Hepatocyte (in vitro differentiated cells): ENCODE measurements at regions not wholly inside any gene's neighbourhood (a gene's known extent, or its start where the extent isn't known, plus 50 kb on each side); places are given as distances from the start of the nearest gene placed in this dataset.

ENCODE experiments used
- DNase-seq: peaks from one replicate; pipeline ENCODE4 v3.0.0-alpha.2; 2016; ENCODE audit warnings: low spot score
- H2AFZ ChIP-seq: fragments of 200-600 bp; sonication (generic); 2 replicates; pipeline ENCODE4 v1.6.0; 2016; ENCODE audit warnings: antibody characterized with exemption, mild to moderate bottlenecking
- H3K27ac ChIP-seq: fragments of 200-600 bp; sonication (generic); 2 replicates; pipeline ENCODE4 v1.5.1; 2016; ENCODE audit warnings: mild to moderate bottlenecking
- H3K27me3 ChIP-seq: fragments of 200-600 bp; sonication (generic); 2 replicates; pipeline ENCODE4 v1.6.1; 2016
- H3K36me3 ChIP-seq: fragments of 200-600 bp; sonication (generic); replicated peaks from 2 replicates; pipeline ENCODE4 v1.5.1; 2016; ENCODE audit warnings: low read depth; ENCODE audit not compliant: insufficient read depth
- H3K4me1 ChIP-seq: fragments of 200-600 bp; sonication (generic); 2 replicates; pipeline ENCODE4 v1.5.1; 2016; ENCODE audit warnings: mild to moderate bottlenecking, moderate library complexity; ENCODE audit not compliant: insufficient read depth
- H3K4me2 ChIP-seq: fragments of 200-600 bp; sonication (generic); 2 replicates; pipeline ENCODE4 v1.6.0; 2016
- H3K4me3 ChIP-seq: fragments of 200-600 bp; sonication (generic); 2 replicates; pipeline ENCODE4 v1.5.1; 2016; ENCODE audit warnings: mild to moderate bottlenecking
- H3K79me2 ChIP-seq: fragments of 200-600 bp; sonication (generic); 2 replicates; pipeline ENCODE4 v1.6.0; 2017; ENCODE audit warnings: mild to moderate bottlenecking
- H3K9me2 ChIP-seq: fragments of 200-600 bp; sonication (generic); replicated peaks from 2 replicates; pipeline ENCODE4 v1.6.0; 2017; ENCODE audit warnings: mild to moderate bottlenecking; ENCODE audit not compliant: insufficient read depth
- H3K9me3 ChIP-seq: fragments of 200-600 bp; sonication (generic); 2 replicates; pipeline ENCODE4 v1.5.1; 2016; ENCODE audit warnings: low read depth, mild to moderate bottlenecking
- H4K20me1 ChIP-seq: fragments of 200-600 bp; sonication (generic); 2 replicates; pipeline ENCODE4 v1.6.0; 2016; ENCODE audit warnings: mild to moderate bottlenecking; ENCODE audit not compliant: insufficient read depth, poor library complexity, severe bottlenecking
- EZH2 ChIP-seq: fragments of 200-600 bp; sonication (generic); IDR thresholded peaks from 2 replicates; pipeline ENCODE4 v1.6.1; 2016; ENCODE audit warnings: antibody characterized with exemption, mild to moderate bottlenecking, borderline replicate concordance
- EZH2phosphoT487 ChIP-seq: fragments of 200-600 bp; sonication (generic); IDR thresholded peaks from one replicate; pipeline ENCODE4 v1.6.1; 2018; ENCODE audit warnings: antibody characterized with exemption, mild to moderate bottlenecking, low read depth, moderate library complexity; ENCODE audit not compliant: unreplicated experiment, severe bottlenecking
- WGBS: methylation state at CpG from one replicate; pipeline ENCODE4 v1.1.6; 2016; ENCODE audit warnings: low lambda C conversion rate; ENCODE audit errors: missing lambda C conversion rate; 5-methylcytosine and 5-hydroxymethylcytosine counted together
- TF ChIP-seq, protein P1 (sequence below): fragments of 200-600 bp; sonication (generic); IDR thresholded peaks from 2 replicates; pipeline ENCODE4 v1.5.1; 2016; ENCODE audit warnings: antibody characterized with exemption, mild to moderate bottlenecking; ENCODE audit not compliant: poor library complexity

GRCh38 chr21:18493422-18493821 is 89.8 kb upstream of the TMPRSS15 start:
- peak; percentile 12 for DNase-seq
- H3K79me2 ChIP-seq, result no peaks in the 10 kb centered on the region
- no peak overlapping the region for H3K4me2 ChIP-seq
- no peak overlapping the region for H3K27ac ChIP-seq
- 73% methylated on average over 8 of the region's 8 CpGs for WGBS
- no peak overlapping the region for H2AFZ ChIP-seq
- no peaks in the 10 kb centered on the region for H3K36me3 ChIP-seq
- no peaks in the 10 kb centered on the region for H3K27me3 ChIP-seq
- H3K9me3 ChIP-seq, result no peaks in the 10 kb centered on the region
- no peaks in the 10 kb centered on the region for H3K4me1 ChIP-seq
- H3K4me3 ChIP-seq, result no peak overlapping the region
- TF ChIP-seq EZH2, result no peak
- no peak for TF ChIP-seq EZH2phosphoT487
- TF ChIP-seq, protein P1, sequence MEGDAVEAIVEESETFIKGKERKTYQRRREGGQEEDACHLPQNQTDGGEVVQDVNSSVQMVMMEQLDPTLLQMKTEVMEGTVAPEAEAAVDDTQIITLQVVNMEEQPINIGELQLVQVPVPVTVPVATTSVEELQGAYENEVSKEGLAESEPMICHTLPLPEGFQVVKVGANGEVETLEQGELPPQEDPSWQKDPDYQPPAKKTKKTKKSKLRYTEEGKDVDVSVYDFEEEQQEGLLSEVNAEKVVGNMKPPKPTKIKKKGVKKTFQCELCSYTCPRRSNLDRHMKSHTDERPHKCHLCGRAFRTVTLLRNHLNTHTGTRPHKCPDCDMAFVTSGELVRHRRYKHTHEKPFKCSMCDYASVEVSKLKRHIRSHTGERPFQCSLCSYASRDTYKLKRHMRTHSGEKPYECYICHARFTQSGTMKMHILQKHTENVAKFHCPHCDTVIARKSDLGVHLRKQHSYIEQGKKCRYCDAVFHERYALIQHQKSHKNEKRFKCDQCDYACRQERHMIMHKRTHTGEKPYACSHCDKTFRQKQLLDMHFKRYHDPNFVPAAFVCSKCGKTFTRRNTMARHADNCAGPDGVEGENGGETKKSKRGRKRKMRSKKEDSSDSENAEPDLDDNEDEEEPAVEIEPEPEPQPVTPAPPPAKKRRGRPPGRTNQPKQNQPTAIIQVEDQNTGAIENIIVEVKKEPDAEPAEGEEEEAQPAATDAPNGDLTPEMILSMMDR, result no peak
- no peaks in the 10 kb centered on the region for H4K20me1 ChIP-seq
- H3K9me2 ChIP-seq, result no peaks in the 10 kb centered on the region

DNA sequence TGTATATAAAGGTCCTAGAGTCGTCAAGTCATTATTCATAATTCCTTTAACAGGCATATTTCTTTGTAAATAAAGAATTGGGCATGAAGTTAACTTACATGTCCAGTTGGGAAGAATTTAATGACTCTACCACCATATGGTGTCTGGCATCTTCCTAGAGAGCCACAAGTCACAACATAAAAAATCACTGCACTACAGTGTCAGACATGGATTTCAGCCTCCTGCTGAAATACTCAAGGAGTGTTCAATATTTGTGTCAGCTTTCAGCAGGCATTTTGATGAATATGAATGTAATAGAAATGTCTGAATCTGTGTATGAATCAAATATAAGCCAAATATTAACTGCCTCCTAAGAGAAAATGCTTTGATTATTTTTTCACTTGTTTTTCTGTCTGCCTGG is 91.9 kb upstream of the TMPRSS15 start:
- WGBS, result 61% methylated on average over 1 of the region's 1 CpG
- DNase-seq, result no peak
- Histone ChIP-seq H3K36me3 (no peaks in the 10 kb centered on the region), H4K20me1 (no peaks in the 10 kb centered on the region), H2AFZ (no peak overlapping the region), H3K9me2 (no peaks in the 10 kb centered on the region), H3K4me2 (no peak overlapping the region), H3K27ac (peak overlapping the region; percentile 47), H3K27me3 (no peaks in the 10 kb centered on the region), H3K79me2 (no peaks in the 10 kb centered on the region), H3K4me1 (no peaks in the 10 kb centered on the region), H3K9me3 (no peaks in the 10 kb centered on the region), H3K4me3 (no peak overlapping the region)
- TF ChIP-seq, protein P1, result no peak
- no peak for TF ChIP-seq EZH2
- TF ChIP-seq EZH2phosphoT487, result no peak

DNA sequence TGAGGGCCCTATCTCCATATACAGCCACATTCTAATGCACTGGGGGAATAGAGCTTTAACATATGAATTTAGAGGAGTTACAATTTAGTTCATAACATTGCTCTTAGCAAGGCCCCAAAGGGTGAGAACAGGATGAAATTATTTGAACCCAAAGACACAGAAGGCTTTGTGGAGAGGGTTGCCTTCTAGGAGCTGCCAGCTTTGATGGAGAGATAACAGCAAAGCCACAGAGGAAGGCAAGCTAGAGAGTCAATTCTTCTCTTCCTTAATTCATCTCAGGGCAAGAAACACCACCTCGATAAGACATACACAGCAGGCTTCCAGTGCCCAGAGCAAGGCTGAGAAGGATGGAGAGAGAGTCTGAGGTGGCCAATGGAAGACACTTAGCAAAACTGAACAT is 94.8 kb upstream of the TMPRSS15 start:
- WGBS, result 73% methylated on average over 1 of the region's 1 CpG
- no peaks in the 10 kb centered on the region for H3K36me3 ChIP-seq
- H3K27me3 ChIP-seq, result no peaks in the 10 kb centered on the region
- no peak overlapping the region for H3K4me3 ChIP-seq
- H2AFZ ChIP-seq, result no peak overlapping the region
- no peaks in the 10 kb centered on the region for H3K9me3 ChIP-seq
- H3K9me2 ChIP-seq, result no peaks in the 10 kb centered on the region
- H3K4me1 ChIP-seq, result no peaks in the 10 kb centered on the region
- H4K20me1 ChIP-seq, result no peaks in the 10 kb centered on the region
- H3K4me2 ChIP-seq, result no peak overlapping the region
- no peak for DNase-seq
- H3K79me2 ChIP-seq, result no peaks in the 10 kb centered on the region
- TF ChIP-seq, protein P1, result no peak
- TF ChIP-seq EZH2, result no peak
- no peak overlapping the region for H3K27ac ChIP-seq
